ENCODE measurements at regions not wholly inside any gene's neighbourhood (a gene's known extent, or its start where the extent isn't known, plus 50 kb on each side); places are given as distances from the start of the nearest gene placed in this dataset.

DNA sequence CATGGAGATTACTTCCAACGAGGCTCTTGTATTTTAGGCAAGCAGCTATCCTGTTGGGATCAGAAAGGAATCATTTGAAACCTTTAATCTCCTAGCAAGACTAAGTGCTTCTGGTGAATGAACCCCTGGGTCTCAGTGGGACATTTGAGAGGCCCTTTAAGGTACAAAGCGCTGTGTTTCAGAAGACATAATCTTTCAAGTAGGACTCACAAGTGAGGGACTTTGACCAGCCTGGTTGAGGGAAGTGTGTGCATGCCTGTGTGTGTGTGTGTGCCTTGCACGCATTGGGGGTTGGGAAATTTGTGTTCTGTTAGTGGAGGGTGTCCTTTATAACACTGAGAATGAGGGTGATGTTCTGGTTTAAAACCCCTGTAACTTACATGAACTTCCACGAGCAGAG is 64.4 kb upstream of the KCNG1 start:
- Histone ChIP-seq H3F3A (ENCODE audit: insufficient read depth) (no peaks in the 10 kb centered on the region), H3K9me3 (ENCODE audit: insufficient read depth, low read length) (no peaks in the 10 kb centered on the region), H3K9me2 (replicated peaks; ENCODE audit: insufficient read depth, low read length) (no peaks in the 10 kb centered on the region), H3K27me3 (ENCODE audit: low read length) (no peaks in the 10 kb centered on the region), H3K9ac (ENCODE audit: low read length) (no peak overlapping the region), H3K4me2 (ENCODE audit: low read depth, low read length, poor library complexity, severe bottlenecking) (no peak overlapping the region), H4K20me1 (ENCODE audit: low read depth, low read length) (no peaks in the 10 kb centered on the region), H3K27ac (ENCODE audit: low read depth, low read length) (no peak overlapping the region), H2AFZ (ENCODE audit: low read depth, low read length, severe bottlenecking) (no peak overlapping the region), H3K36me3 (ENCODE audit: low read length) (no peaks in the 10 kb centered on the region), H3K79me2 (ENCODE audit: insufficient read depth, low read length) (no peaks in the 10 kb centered on the region), H3K4me3 (ENCODE audit: insufficient read depth, low read length, poor library complexity, severe bottlenecking) (no peak overlapping the region)
- TF ChIP-seq, protein P1, sequence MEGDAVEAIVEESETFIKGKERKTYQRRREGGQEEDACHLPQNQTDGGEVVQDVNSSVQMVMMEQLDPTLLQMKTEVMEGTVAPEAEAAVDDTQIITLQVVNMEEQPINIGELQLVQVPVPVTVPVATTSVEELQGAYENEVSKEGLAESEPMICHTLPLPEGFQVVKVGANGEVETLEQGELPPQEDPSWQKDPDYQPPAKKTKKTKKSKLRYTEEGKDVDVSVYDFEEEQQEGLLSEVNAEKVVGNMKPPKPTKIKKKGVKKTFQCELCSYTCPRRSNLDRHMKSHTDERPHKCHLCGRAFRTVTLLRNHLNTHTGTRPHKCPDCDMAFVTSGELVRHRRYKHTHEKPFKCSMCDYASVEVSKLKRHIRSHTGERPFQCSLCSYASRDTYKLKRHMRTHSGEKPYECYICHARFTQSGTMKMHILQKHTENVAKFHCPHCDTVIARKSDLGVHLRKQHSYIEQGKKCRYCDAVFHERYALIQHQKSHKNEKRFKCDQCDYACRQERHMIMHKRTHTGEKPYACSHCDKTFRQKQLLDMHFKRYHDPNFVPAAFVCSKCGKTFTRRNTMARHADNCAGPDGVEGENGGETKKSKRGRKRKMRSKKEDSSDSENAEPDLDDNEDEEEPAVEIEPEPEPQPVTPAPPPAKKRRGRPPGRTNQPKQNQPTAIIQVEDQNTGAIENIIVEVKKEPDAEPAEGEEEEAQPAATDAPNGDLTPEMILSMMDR (IDR thresholded peaks at IDR 0.05; ENCODE audit: insufficient read depth, low read length, poor library complexity, severe bottlenecking), result no peak
- no peak for TF ChIP-seq EZH2phosphoT487 (conservative IDR thresholded peaks at IDR 0.05; ENCODE audit: low read length)

DNA sequence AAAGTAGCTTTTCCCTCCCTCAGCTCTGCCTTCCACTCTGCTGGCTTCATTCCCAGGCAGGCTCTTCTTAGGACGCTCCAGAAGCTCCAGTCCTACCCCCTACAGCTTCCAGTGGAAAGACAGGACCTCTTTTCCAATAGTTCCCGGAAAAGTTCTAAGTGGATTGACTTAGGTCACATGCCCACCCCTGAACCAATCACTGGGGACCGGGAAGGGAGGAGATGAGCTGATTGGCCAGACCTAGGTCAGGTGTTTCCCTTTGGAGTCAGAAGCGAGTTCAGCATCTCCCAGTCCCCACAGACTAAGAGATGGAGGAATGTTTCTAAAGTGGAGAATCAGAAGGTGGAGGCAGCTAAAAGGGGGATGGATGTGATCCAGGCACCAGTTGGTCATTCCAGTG is 62.9 kb upstream of the KCNG1 start:
- H3K79me2 ChIP-seq (ENCODE audit: insufficient read depth, low read length), result no peaks in the 10 kb centered on the region
- H3K9me2 ChIP-seq (replicated peaks; ENCODE audit: insufficient read depth, low read length), result no peaks in the 10 kb centered on the region
- H3K9me3 ChIP-seq (ENCODE audit: insufficient read depth, low read length), result no peaks in the 10 kb centered on the region
- TF ChIP-seq EZH2phosphoT487 (conservative IDR thresholded peaks at IDR 0.05; ENCODE audit: low read length), result no peak
- TF ChIP-seq, protein P1 (IDR thresholded peaks at IDR 0.05; ENCODE audit: insufficient read depth, low read length, poor library complexity, severe bottlenecking), result no peak
- no peaks in the 10 kb centered on the region for H4K20me1 ChIP-seq (ENCODE audit: low read depth, low read length)
- no peak overlapping the region for H2AFZ ChIP-seq (ENCODE audit: low read depth, low read length, severe bottlenecking)
- H3K4me2 ChIP-seq (ENCODE audit: low read depth, low read length, poor library complexity, severe bottlenecking), result no peak overlapping the region
- no peak overlapping the region for H3K9ac ChIP-seq (ENCODE audit: low read length)
- H3K36me3 ChIP-seq (ENCODE audit: low read length), result no peaks in the 10 kb centered on the region
- H3K4me3 ChIP-seq (ENCODE audit: insufficient read depth, low read length, poor library complexity, severe bottlenecking), result no peak overlapping the region
- no peaks in the 10 kb centered on the region for H3F3A ChIP-seq (ENCODE audit: insufficient read depth)
- no peaks in the 10 kb centered on the region for H3K27me3 ChIP-seq (ENCODE audit: low read length)
- H3K27ac ChIP-seq (ENCODE audit: low read depth, low read length), result no peak overlapping the region

DNA sequence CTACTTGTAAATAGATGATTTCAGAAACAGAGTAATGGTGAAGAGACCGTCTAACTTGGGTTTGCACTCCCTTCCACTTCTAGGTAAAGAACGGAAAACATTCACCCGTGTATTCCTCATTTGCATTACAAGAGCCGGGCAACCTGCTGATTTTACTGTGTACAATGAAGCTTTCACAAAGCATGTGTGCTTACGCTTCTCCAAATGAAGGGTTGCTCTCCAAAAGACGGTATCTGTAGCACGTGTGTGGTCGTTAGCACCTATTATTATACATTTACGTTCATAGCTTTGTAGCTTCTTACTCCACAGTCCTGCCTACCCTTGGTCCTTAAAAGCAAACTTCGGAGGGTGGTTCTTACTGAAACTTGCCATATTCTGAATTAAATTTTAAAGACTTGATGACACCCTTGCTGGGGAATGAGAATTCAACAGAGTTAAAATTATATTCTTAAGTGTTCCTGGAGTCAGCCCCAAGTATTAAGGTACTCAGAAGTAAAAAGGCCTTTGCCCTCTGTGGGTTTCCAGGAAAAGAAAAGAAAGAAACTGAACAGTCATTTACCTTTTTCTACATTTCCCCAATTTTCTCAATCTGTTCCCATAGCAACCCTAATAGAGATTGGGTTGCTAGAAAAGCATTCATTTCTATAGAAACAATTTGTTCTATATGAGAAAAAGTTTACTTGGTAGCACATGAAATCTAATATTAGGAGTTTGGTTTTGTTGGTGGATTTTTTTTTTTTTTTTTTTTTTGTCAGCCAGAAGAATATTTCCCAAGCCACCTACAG is 61.9 kb upstream of the KCNG1 start:
- no peaks in the 10 kb centered on the region for H3K9me3 ChIP-seq (ENCODE audit: insufficient read depth, low read length)
- no peak overlapping the region for H3K4me3 ChIP-seq (ENCODE audit: insufficient read depth, low read length, poor library complexity, severe bottlenecking)
- H3K27me3 ChIP-seq (ENCODE audit: low read length), result no peaks in the 10 kb centered on the region
- H3K27ac ChIP-seq (ENCODE audit: low read depth, low read length), result no peak overlapping the region
- no peaks in the 10 kb centered on the region for H4K20me1 ChIP-seq (ENCODE audit: low read depth, low read length)
- no peak overlapping the region for H3K9ac ChIP-seq (ENCODE audit: low read length)
- TF ChIP-seq EZH2phosphoT487 (conservative IDR thresholded peaks at IDR 0.05; ENCODE audit: low read length), result no peak
- TF ChIP-seq, protein P1 (IDR thresholded peaks at IDR 0.05; ENCODE audit: insufficient read depth, low read length, poor library complexity, severe bottlenecking), result no peak
- no peaks in the 10 kb centered on the region for H3K36me3 ChIP-seq (ENCODE audit: low read length)
- no peak overlapping the region for H2AFZ ChIP-seq (ENCODE audit: low read depth, low read length, severe bottlenecking)
- H3F3A ChIP-seq (ENCODE audit: insufficient read depth), result no peaks in the 10 kb centered on the region
- H3K79me2 ChIP-seq (ENCODE audit: insufficient read depth, low read length), result no peaks in the 10 kb centered on the region
- H3K4me2 ChIP-seq (ENCODE audit: low read depth, low read length, poor library complexity, severe bottlenecking), result no peak overlapping the region
- no peaks in the 10 kb centered on the region for H3K9me2 ChIP-seq (replicated peaks; ENCODE audit: insufficient read depth, low read length)

Data from SU-DHL-6 (cell line).